ENCODE measurements at regions not wholly inside any gene's neighbourhood (a gene's known extent, or its start where the extent isn't known, plus 50 kb on each side); places are given as distances from the start of the nearest gene placed in this dataset.

GRCh38 chr9:30925126-30925525, 1459.3 kb upstream of the ACO1 start:
- no peaks in the 10 kb centered on the region for H3K4me1 ChIP-seq
- TF ChIP-seq POLR2A (IDR thresholded peaks at IDR 0.05), result no peak
- no peak for TF ChIP-seq CTCF (IDR thresholded peaks at IDR 0.05)
- H3K4me3 ChIP-seq (replicated peaks in 1 of 3), result no peak overlapping the region
- DNase-seq, result no peak
- no peaks in the 10 kb centered on the region for H3K36me3 ChIP-seq
- no peak overlapping the region for H3K27ac ChIP-seq
- intact Hi-C loops (cut with DNase I), result no loop called here
- H3K27me3 ChIP-seq, result no peaks in the 10 kb centered on the region
- H3K9me3 ChIP-seq, result no peaks in the 10 kb centered on the region
- WGBS, 2 donors, result 72 to 79% methylated on average over 5 of the region's 5 CpGs

GRCh38 chr9:30925635-30926034, 1458.8 kb upstream of the ACO1 start:
- no peaks in the 10 kb centered on the region for H3K9me3 ChIP-seq
- no peaks in the 10 kb centered on the region for H3K4me1 ChIP-seq
- H3K4me3 ChIP-seq (replicated peaks in 1 of 3), result no peak overlapping the region
- H3K27ac ChIP-seq, result no peak overlapping the region
- H3K27me3 ChIP-seq, result no peaks in the 10 kb centered on the region
- no peak for TF ChIP-seq POLR2A (IDR thresholded peaks at IDR 0.05)
- TF ChIP-seq CTCF (IDR thresholded peaks at IDR 0.05), result no peak
- no peak for DNase-seq
- 98 to 99% methylated on average over 2 of the region's 2 CpGs for WGBS, 2 donors
- intact Hi-C loops (cut with DNase I), result no loop called here
- no peaks in the 10 kb centered on the region for H3K36me3 ChIP-seq

GRCh38 chr9:30928045-30928444, 1456.4 kb upstream of the ACO1 start:
- TF ChIP-seq CTCF (IDR thresholded peaks at IDR 0.05) (no peak), POLR2A (IDR thresholded peaks at IDR 0.05) (no peak)
- Histone ChIP-seq H3K9me3 (no peaks in the 10 kb centered on the region), H3K27ac (no peak overlapping the region), H3K36me3 (no peaks in the 10 kb centered on the region), H3K27me3 (no peaks in the 10 kb centered on the region), H3K4me3 (replicated peaks in 1 of 3) (no peak overlapping the region), H3K4me1 (no peaks in the 10 kb centered on the region)
- whole genome bisulfite sequencing, 2 donors, result 73 to 77% methylated on average over 4 of the region's 4 CpGs
- intact Hi-C loops (cut with DNase I), result no loop called here
- no peak for DNase-seq

GRCh38 chr9:30932226-30932625, 1452.2 kb upstream of the ACO1 start:
- no peak overlapping the region for H3K4me3 ChIP-seq (replicated peaks in 1 of 3)
- no peaks in the 10 kb centered on the region for H3K27me3 ChIP-seq
- intact Hi-C loops (cut with DNase I), result no loop called here
- no peaks in the 10 kb centered on the region for H3K9me3 ChIP-seq
- WGBS, 2 donors, result 79 to 92% methylated on average over 2 of the region's 2 CpGs
- H3K36me3 ChIP-seq, result no peaks in the 10 kb centered on the region
- DNase-seq, result no peak
- no peak overlapping the region for H3K27ac ChIP-seq
- TF ChIP-seq POLR2A (IDR thresholded peaks at IDR 0.05) (no peak), CTCF (IDR thresholded peaks at IDR 0.05) (no peak)
- no peaks in the 10 kb centered on the region for H3K4me1 ChIP-seq

- H3K9me3 ChIP-seq, result no peaks in the 10 kb centered on the region
- TF ChIP-seq POLR2A (IDR thresholded peaks at IDR 0.05) (no peak), CTCF (IDR thresholded peaks at IDR 0.05) (no peak)
- no peak overlapping the region for H3K27ac ChIP-seq
- intact Hi-C loops (cut with DNase I), result no loop called here
- DNase-seq, result no peak
- no peaks in the 10 kb centered on the region for H3K36me3 ChIP-seq
- H3K4me1 ChIP-seq, result no peaks in the 10 kb centered on the region
- H3K4me3 ChIP-seq (replicated peaks in 1 of 3), result no peak overlapping the region
- H3K27me3 ChIP-seq, result no peaks in the 10 kb centered on the region
These were observed 1448.7 kb upstream of the ACO1 start for GRCh38 chr9:30935730-30936129.

Measured in thyroid gland (tissue), 4 donors.